Nephron (organoid): ENCODE measurements at regions not wholly inside any gene's neighbourhood (a gene's known extent, or its start where the extent isn't known, plus 50 kb on each side); places are given as distances from the start of the nearest gene placed in this dataset.

Experiments
- H3K27ac Mint-ChIP-seq, 3 experiments: 2 replicates each; pipeline ENCODE4 v1.8.0; 2020; ENCODE audit warnings: mixed read lengths in 3 of 3, mild to moderate bottlenecking in 2 of 3, moderate library complexity in 1 of 3
- H3K27me3 Mint-ChIP-seq: 2 replicates; pipeline ENCODE4 v1.8.0; 2021; ENCODE audit warnings: low read depth, mild to moderate bottlenecking, moderate library complexity, mixed read lengths
- H3K36me3 Mint-ChIP-seq: 2 replicates; pipeline ENCODE4 v1.8.0; 2020; ENCODE audit warnings: low read depth, mixed read lengths
- H3K4me1 Mint-ChIP-seq: 2 replicates; pipeline ENCODE4 v1.8.0; 2020; ENCODE audit warnings: mixed read lengths
- H3K4me3 Mint-ChIP-seq, 3 experiments: 2 replicates each; pipeline ENCODE4 v1.8.0; 2020; ENCODE audit warnings: mild to moderate bottlenecking in 3 of 3, mixed read lengths in 3 of 3, moderate library complexity in 2 of 3
- H3K9me3 Mint-ChIP-seq: 2 replicates; pipeline ENCODE4 v1.8.0; 2020; ENCODE audit warnings: mixed read lengths
- TF ChIP-seq, protein P1 (sequence below), 3 experiments: fragments of 200-600 bp; sonication (generic); IDR thresholded peaks; one replicate each; pipeline ENCODE4 v1.5.0; 2021; ENCODE audit warnings: antibody characterized with exemption in 3 of 3; ENCODE audit not compliant: unreplicated experiment in 3 of 3

DNA sequence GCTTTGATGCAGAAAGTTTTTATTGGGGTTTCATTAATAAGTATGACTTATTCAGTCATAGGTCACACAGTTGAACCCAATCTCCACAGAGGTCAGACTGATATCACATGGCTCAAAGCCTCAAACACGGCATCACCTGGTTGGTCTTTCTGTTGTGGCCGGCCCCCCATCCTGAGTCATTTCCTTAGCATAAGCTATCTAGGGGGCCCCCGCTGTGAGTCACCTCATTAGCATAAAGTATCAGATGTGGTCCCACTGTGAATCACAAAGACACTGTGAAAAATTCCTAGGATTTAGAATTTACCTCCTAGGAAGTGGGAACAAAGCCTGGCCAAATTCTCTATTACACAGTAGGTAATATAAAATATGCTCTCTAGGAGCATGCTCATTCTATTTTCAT, 502.2 kb downstream of the PYDC2 start:
- H3K27ac Mint-ChIP-seq, result no peak overlapping the region
- H3K36me3 Mint-ChIP-seq, result no peaks in the 10 kb centered on the region
- no peak overlapping the region for H3K4me3 Mint-ChIP-seq
- no peaks in the 10 kb centered on the region for H3K27me3 Mint-ChIP-seq
- peaks cover 15% of the 10 kb centered on the region for H3K4me1 Mint-ChIP-seq
- H3K9me3 Mint-ChIP-seq, result no peaks in the 10 kb centered on the region
- TF ChIP-seq, protein P1, sequence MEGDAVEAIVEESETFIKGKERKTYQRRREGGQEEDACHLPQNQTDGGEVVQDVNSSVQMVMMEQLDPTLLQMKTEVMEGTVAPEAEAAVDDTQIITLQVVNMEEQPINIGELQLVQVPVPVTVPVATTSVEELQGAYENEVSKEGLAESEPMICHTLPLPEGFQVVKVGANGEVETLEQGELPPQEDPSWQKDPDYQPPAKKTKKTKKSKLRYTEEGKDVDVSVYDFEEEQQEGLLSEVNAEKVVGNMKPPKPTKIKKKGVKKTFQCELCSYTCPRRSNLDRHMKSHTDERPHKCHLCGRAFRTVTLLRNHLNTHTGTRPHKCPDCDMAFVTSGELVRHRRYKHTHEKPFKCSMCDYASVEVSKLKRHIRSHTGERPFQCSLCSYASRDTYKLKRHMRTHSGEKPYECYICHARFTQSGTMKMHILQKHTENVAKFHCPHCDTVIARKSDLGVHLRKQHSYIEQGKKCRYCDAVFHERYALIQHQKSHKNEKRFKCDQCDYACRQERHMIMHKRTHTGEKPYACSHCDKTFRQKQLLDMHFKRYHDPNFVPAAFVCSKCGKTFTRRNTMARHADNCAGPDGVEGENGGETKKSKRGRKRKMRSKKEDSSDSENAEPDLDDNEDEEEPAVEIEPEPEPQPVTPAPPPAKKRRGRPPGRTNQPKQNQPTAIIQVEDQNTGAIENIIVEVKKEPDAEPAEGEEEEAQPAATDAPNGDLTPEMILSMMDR (IDR thresholded peaks at IDR 0.05; ENCODE audit: unreplicated experiment in 3 of 3), result no peak

DNA sequence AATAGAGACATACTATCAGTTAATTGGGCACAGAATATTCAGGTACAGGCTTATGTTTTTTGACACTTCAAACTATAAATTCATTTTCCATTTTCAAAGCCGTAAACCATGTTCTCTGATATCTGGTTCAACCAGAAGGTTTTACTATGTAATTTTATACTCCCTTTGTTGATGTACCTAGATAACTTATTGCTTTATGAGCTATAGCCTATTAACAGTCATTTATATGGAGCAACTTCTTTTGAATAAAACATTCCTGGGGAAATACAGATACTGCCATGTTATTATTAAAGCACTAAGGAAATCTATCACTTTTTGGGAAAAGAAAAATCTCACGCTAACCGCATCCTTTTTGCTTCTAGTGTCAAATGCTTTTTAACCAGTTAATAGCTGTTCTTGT, 505.6 kb downstream of the PYDC2 start:
- no peak overlapping the region for H3K4me3 Mint-ChIP-seq
- no peaks in the 10 kb centered on the region for H3K9me3 Mint-ChIP-seq
- peaks cover 5% of the 10 kb centered on the region for H3K4me1 Mint-ChIP-seq
- H3K36me3 Mint-ChIP-seq, result no peaks in the 10 kb centered on the region
- no peak overlapping the region for H3K27ac Mint-ChIP-seq
- TF ChIP-seq, protein P1 (IDR thresholded peaks at IDR 0.05; ENCODE audit: unreplicated experiment in 3 of 3), result no peak
- no peaks in the 10 kb centered on the region for H3K27me3 Mint-ChIP-seq

DNA sequence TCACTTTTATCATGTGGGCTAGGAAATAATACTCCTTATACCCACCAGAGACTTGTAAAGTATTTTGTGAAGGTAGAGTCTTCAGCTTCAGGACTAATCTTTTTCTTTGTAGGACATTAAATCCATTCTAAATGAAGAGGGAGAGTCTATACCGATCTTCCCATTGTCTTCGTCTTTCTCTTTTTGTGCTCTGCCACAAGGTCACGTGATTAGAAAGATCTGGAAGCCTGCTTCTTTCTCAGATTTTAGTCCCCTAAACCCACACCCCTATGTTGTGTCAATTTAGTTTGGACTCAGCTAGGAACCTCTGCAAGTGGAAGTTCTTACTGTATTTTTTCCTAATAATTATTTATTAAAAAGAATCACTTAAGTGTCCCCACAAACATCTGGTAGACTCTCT, 507.3 kb downstream of the PYDC2 start:
- no peak overlapping the region for H3K4me3 Mint-ChIP-seq
- H3K27me3 Mint-ChIP-seq, result no peaks in the 10 kb centered on the region
- no peak overlapping the region for H3K27ac Mint-ChIP-seq
- H3K4me1 Mint-ChIP-seq, result no peaks in the 10 kb centered on the region
- TF ChIP-seq, protein P1 (IDR thresholded peaks at IDR 0.05; ENCODE audit: unreplicated experiment in 3 of 3), result no peak
- no peaks in the 10 kb centered on the region for H3K9me3 Mint-ChIP-seq
- no peaks in the 10 kb centered on the region for H3K36me3 Mint-ChIP-seq

DNA sequence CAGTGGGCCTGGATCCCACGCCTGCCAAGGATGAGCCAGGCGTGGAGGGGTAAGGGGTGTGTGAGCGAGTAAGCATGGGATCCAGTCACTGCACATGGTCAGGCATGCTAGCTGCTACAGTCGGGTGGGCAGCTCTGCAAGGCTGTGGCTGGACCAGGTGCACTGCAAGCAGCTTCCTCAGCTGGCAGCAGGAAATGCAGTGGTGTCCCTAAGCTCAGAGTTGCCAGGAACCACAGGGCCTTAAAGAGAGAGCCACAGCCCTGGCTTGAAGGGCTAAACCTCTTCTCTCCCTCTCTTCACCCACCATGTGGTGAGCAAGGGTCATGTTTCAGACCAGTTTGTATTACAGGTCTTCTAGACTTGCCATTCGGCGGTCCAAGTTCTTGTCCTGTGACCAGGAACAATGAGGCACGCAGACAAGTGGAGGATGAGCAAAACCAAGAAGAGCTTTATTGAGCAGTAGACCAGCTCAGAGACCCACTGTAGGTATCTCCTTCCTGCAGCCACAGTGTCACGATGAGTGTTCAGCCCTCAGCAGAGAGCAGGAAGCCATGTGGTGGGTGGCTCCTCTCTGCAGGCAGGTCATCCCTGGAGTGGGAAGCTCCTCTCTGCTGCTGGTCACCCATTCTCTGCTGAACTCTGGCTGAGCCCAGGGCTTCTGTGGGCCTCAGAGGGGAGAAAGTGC, 511.9 kb downstream of the PYDC2 start:
- Mint-ChIP-seq H3K4me3 (no peak overlapping the region), H3K27ac (no peak overlapping the region), H3K36me3 (no peaks in the 10 kb centered on the region), H3K9me3 (no peaks in the 10 kb centered on the region), H3K4me1 (no peaks in the 10 kb centered on the region), H3K27me3 (no peaks in the 10 kb centered on the region)
- TF ChIP-seq, protein P1 (IDR thresholded peaks at IDR 0.05; ENCODE audit: unreplicated experiment in 3 of 3), result no peak

DNA sequence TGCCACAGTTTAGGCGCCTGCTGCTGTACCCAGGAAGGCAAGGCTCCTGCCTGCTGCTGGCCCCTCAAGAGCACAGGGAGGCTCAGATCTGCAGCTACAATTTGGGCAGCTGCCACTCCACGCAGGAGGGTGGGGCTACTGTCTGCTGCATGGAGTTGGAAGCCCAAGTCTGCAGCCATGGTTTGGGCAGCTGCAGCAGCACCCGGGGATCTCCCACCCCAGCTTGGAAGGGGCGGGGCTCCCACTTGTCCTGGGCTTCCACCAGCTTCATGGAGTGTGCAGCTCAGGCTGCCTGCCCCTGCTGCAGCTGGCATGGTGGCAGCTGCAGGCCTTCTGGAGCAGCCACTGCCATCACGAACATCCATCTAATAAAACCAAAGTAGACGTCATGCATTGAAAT, 512.9 kb downstream of the PYDC2 start:
- Mint-ChIP-seq H3K36me3 (no peaks in the 10 kb centered on the region), H3K4me3 (no peak overlapping the region), H3K4me1 (no peaks in the 10 kb centered on the region), H3K27me3 (no peaks in the 10 kb centered on the region), H3K9me3 (no peaks in the 10 kb centered on the region), H3K27ac (no peak overlapping the region)
- TF ChIP-seq, protein P1 (IDR thresholded peaks at IDR 0.05; ENCODE audit: unreplicated experiment in 3 of 3), result no peak

DNA sequence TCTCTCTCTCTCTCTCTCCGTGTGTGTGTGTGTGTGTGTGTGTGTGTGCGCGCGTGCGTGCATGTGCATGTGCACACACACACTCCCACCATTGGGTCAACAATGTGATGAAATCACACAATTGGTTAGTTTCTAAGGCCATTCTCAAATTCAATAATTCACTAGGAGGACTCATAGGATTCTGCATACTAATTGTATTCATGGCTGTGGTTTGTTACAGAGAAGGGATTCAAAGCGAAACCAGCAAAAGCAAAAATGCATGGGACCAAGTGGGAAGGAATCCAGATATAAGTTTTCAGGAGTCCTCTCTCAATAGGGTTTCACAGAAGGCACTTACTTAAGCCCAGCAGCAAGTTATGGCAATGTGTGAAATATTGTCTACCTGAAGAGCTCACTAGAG, 515.0 kb downstream of the PYDC2 start:
- H3K36me3 Mint-ChIP-seq, result no peaks in the 10 kb centered on the region
- H3K9me3 Mint-ChIP-seq, result peaks cover 7% of the 10 kb centered on the region
- no peak overlapping the region for H3K4me3 Mint-ChIP-seq
- no peaks in the 10 kb centered on the region for H3K27me3 Mint-ChIP-seq
- no peak overlapping the region for H3K27ac Mint-ChIP-seq
- H3K4me1 Mint-ChIP-seq, result no peaks in the 10 kb centered on the region
- TF ChIP-seq, protein P1 (IDR thresholded peaks at IDR 0.05; ENCODE audit: unreplicated experiment in 3 of 3), result no peak
